ENCODE measurements at regions not wholly inside any gene's neighbourhood (a gene's known extent, or its start where the extent isn't known, plus 50 kb on each side); places are given as distances from the start of the nearest gene placed in this dataset.

- Histone ChIP-seq H3K9me3 (ENCODE audit: control insufficient read depth, low read length) (peaks cover 25% of the 10 kb centered on the region), H3K27ac (ENCODE audit: low read depth, low read length) (no peak overlapping the region), H3K36me3 (ENCODE audit: control insufficient read depth, insufficient read depth, low read length) (no peaks in the 10 kb centered on the region), H3K9ac (ENCODE audit: extremely low read depth, low read length, poor library complexity, severe bottlenecking) (no peak overlapping the region), H3K4me3 (ENCODE audit: low read length) (no peak overlapping the region), H3K4me1 (ENCODE audit: control insufficient read depth, insufficient read depth, low read length) (no peaks in the 10 kb centered on the region), H3K27me3 (ENCODE audit: control insufficient read depth, insufficient read depth, low read length, poor library complexity, severe bottlenecking) (no peaks in the 10 kb centered on the region)
- H3K27me3 Mint-ChIP-seq (ENCODE audit: insufficient read depth), result no peaks in the 10 kb centered on the region
- no peaks in the 10 kb centered on the region for H3K36me3 Mint-ChIP-seq (ENCODE audit: low read depth)
- peaks cover 32% of the 10 kb centered on the region for H3K9me3 Mint-ChIP-seq
- no peak for TF ChIP-seq CTCF (conservative IDR thresholded peaks at IDR 0.05)
- no peak for DNase-seq
- H3K4me3 Mint-ChIP-seq, result no peak overlapping the region
- no peaks in the 10 kb centered on the region for H3K4me1 Mint-ChIP-seq
- no peak overlapping the region for H3K27ac Mint-ChIP-seq
Measured at GRCh38 chr7:10401793-10402192, 571.9 kb upstream of the PHF14 start.

GRCh38 chr7:10412422-10413019 is 561.2 kb upstream of the PHF14 start:
- H3K4me3 Mint-ChIP-seq, result no peak overlapping the region
- WGBS, 2 experiments (ENCODE audit: insufficient coverage in 1 of 2, insufficient read length in 1 of 2), result 29 to 30% methylated on average over 2 to 3 of the region's 3 CpGs
- TF ChIP-seq CTCF (conservative IDR thresholded peaks at IDR 0.05), result peak; percentile 88
- peak; percentile 56 for DNase-seq
- Histone ChIP-seq H3K27me3 (ENCODE audit: control insufficient read depth, insufficient read depth, low read length, poor library complexity, severe bottlenecking) (no peaks in the 10 kb centered on the region), H3K9me3 (ENCODE audit: control insufficient read depth, low read length) (no peaks in the 10 kb centered on the region), H3K9ac (ENCODE audit: extremely low read depth, low read length, poor library complexity, severe bottlenecking) (no peak overlapping the region), H3K27ac (ENCODE audit: low read depth, low read length) (no peak overlapping the region), H3K36me3 (ENCODE audit: control insufficient read depth, insufficient read depth, low read length) (no peaks in the 10 kb centered on the region), H3K4me1 (ENCODE audit: control insufficient read depth, insufficient read depth, low read length) (peaks cover 7% of the 10 kb centered on the region), H3K4me3 (ENCODE audit: low read length) (no peak overlapping the region)
- H3K36me3 Mint-ChIP-seq (ENCODE audit: low read depth), result no peaks in the 10 kb centered on the region
- no peaks in the 10 kb centered on the region for H3K9me3 Mint-ChIP-seq
- no peaks in the 10 kb centered on the region for H3K27me3 Mint-ChIP-seq (ENCODE audit: insufficient read depth)
- no peak overlapping the region for H3K27ac Mint-ChIP-seq
- H3K4me1 Mint-ChIP-seq, result peaks cover 12% of the 10 kb centered on the region

GRCh38 chr7:10418985-10419384 is 554.7 kb upstream of the PHF14 start:
- Histone ChIP-seq H3K27ac (ENCODE audit: low read depth, low read length) (no peak overlapping the region), H3K4me3 (ENCODE audit: low read length) (no peak overlapping the region), H3K9me3 (ENCODE audit: control insufficient read depth, low read length) (no peaks in the 10 kb centered on the region), H3K36me3 (ENCODE audit: control insufficient read depth, insufficient read depth, low read length) (no peaks in the 10 kb centered on the region), H3K27me3 (ENCODE audit: control insufficient read depth, insufficient read depth, low read length, poor library complexity, severe bottlenecking) (no peaks in the 10 kb centered on the region), H3K4me1 (ENCODE audit: control insufficient read depth, insufficient read depth, low read length) (no peaks in the 10 kb centered on the region), H3K9ac (ENCODE audit: extremely low read depth, low read length, poor library complexity, severe bottlenecking) (no peak overlapping the region)
- H3K27me3 Mint-ChIP-seq (ENCODE audit: insufficient read depth), result no peaks in the 10 kb centered on the region
- no peak for DNase-seq
- H3K9me3 Mint-ChIP-seq, result no peaks in the 10 kb centered on the region
- TF ChIP-seq CTCF (conservative IDR thresholded peaks at IDR 0.05), result no peak
- peaks cover 5% of the 10 kb centered on the region for H3K4me1 Mint-ChIP-seq
- WGBS, 2 experiments (ENCODE audit: insufficient coverage in 1 of 2, insufficient read length in 1 of 2), result 85 to 95% methylated on average over 2 of the region's 2 CpGs
- H3K27ac Mint-ChIP-seq, result no peak overlapping the region
- no peak overlapping the region for H3K4me3 Mint-ChIP-seq
- H3K36me3 Mint-ChIP-seq (ENCODE audit: low read depth), result no peaks in the 10 kb centered on the region
